ENCODE measurements at regions not wholly inside any gene's neighbourhood (a gene's known extent, or its start where the extent isn't known, plus 50 kb on each side); places are given as distances from the start of the nearest gene placed in this dataset.

DNA sequence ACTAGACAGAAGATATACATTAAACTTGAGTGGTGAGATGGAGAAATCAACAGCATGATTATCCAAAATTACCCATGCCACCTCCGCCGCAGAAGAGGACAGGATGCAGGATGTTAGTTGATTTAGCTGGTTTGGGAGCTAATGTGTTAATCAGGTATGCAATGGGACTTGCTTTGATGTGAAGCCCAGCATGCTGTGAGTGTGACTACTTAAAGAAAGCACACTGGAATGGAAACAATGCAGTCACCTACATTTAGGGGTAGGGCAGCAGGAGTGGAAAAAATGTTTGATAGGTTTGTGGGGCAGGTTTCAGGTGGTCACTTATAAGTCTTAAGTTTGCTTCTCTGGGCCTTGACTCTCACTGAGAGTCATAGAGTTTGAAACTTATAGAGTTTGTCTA lies 170.0 kb upstream of the DAAM1 start:
- TF ChIP-seq EZH2phosphoT487 (IDR thresholded peaks at IDR 0.05; ENCODE audit: borderline replicate concordance, low read depth, low read length): no peak
- TF ChIP-seq, protein P1, sequence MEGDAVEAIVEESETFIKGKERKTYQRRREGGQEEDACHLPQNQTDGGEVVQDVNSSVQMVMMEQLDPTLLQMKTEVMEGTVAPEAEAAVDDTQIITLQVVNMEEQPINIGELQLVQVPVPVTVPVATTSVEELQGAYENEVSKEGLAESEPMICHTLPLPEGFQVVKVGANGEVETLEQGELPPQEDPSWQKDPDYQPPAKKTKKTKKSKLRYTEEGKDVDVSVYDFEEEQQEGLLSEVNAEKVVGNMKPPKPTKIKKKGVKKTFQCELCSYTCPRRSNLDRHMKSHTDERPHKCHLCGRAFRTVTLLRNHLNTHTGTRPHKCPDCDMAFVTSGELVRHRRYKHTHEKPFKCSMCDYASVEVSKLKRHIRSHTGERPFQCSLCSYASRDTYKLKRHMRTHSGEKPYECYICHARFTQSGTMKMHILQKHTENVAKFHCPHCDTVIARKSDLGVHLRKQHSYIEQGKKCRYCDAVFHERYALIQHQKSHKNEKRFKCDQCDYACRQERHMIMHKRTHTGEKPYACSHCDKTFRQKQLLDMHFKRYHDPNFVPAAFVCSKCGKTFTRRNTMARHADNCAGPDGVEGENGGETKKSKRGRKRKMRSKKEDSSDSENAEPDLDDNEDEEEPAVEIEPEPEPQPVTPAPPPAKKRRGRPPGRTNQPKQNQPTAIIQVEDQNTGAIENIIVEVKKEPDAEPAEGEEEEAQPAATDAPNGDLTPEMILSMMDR (conservative IDR thresholded peaks at IDR 0.05; ENCODE audit: low read length): no peak

Data from OCI-LY7 (cell line).